ENCODE measurements at regions not wholly inside any gene's neighbourhood (a gene's known extent, or its start where the extent isn't known, plus 50 kb on each side); places are given as distances from the start of the nearest gene placed in this dataset.

- FAIRE-seq: no peak
- dilution Hi-C loops (cut with MboI; ENCODE audit: extremely low pct_ligation_motif_present, low sequenced_read_pairs): no loop called here
- H3K4me1 ChIP-seq (ENCODE audit: control insufficient read depth, extremely low read depth, insufficient read depth, low read length): no peaks in the 10 kb centered on the region
- H3K36me3 ChIP-seq (ENCODE audit: control insufficient read depth in 2 of 2, extremely low read depth in 1 of 2, insufficient read depth in 2 of 2, low read length in 2 of 2): no peaks in the 10 kb centered on the region
- no peak overlapping the region for H2AFZ ChIP-seq (ENCODE audit: control insufficient read depth, low read length)
- H3K4me3 ChIP-seq (ENCODE audit: control insufficient read depth in 2 of 3, extremely low read depth in 1 of 3, insufficient read depth in 2 of 3, low read depth in 1 of 3, low read length in 3 of 3): no peak overlapping the region
- TF ChIP-seq CTCF (optimal IDR thresholded peaks at IDR 0.05 in 1 of 3, IDR thresholded peaks at IDR 0.05 in 1 of 3, conservative IDR thresholded peaks at IDR 0.05 in 1 of 3; ENCODE audit: extremely low read depth in 1 of 3, insufficient read depth in 2 of 3, low read length in 3 of 3): no peak
- TF ChIP-seq EZH2 (IDR thresholded peaks at IDR 0.05; ENCODE audit: low read length): no peak
- no peak overlapping the region for H3K4me2 ChIP-seq (ENCODE audit: control insufficient read depth, extremely low read depth, insufficient read depth, low read depth, low read length)
- H3K27me3 ChIP-seq (ENCODE audit: control insufficient read depth, extremely low read depth, insufficient read depth, low read length): peaks cover 42% of the 10 kb centered on the region
- no peak for DNase-seq (ENCODE audit: low read depth, low spot score)
- no peaks in the 10 kb centered on the region for H3K79me2 ChIP-seq (ENCODE audit: control insufficient read depth, insufficient read depth, low read length)
- H3K27ac ChIP-seq (ENCODE audit: control insufficient read depth, insufficient read depth, low read length): no peak overlapping the region
- no peak overlapping the region for H3K9ac ChIP-seq (ENCODE audit: control insufficient read depth, extremely low read depth, insufficient read depth, low read length)
- H3K9me1 ChIP-seq (ENCODE audit: control insufficient read depth, extremely low read depth, insufficient read depth, low read length): no peaks in the 10 kb centered on the region
- H4K20me1 ChIP-seq (ENCODE audit: control insufficient read depth, extremely low read depth, insufficient read depth, low read length): no peaks in the 10 kb centered on the region
- H3K9me3 ChIP-seq (ENCODE audit: control insufficient read depth, low read depth, low read length): no peaks in the 10 kb centered on the region
Measured at GRCh38 chr2:239779584-239779983, 245.6 kb downstream of the NDUFA10 start.

GRCh38 chr2:239778861-239779558, 246.1 kb downstream of the NDUFA10 start:
- DNase-seq (ENCODE audit: low read depth, low spot score) (no peak), FAIRE-seq (no peak)
- H4K20me1 ChIP-seq (ENCODE audit: control insufficient read depth, extremely low read depth, insufficient read depth, low read length): no peaks in the 10 kb centered on the region
- no peak for TF ChIP-seq CTCF (optimal IDR thresholded peaks at IDR 0.05 in 1 of 3, IDR thresholded peaks at IDR 0.05 in 1 of 3, conservative IDR thresholded peaks at IDR 0.05 in 1 of 3; ENCODE audit: extremely low read depth in 1 of 3, insufficient read depth in 2 of 3, low read length in 3 of 3)
- TF ChIP-seq EZH2 (IDR thresholded peaks at IDR 0.05; ENCODE audit: low read length): no peak
- H3K27ac ChIP-seq (ENCODE audit: control insufficient read depth, insufficient read depth, low read length): no peak overlapping the region
- dilution Hi-C loops (cut with MboI; ENCODE audit: extremely low pct_ligation_motif_present, low sequenced_read_pairs): no loop called here
- H3K4me1 ChIP-seq (ENCODE audit: control insufficient read depth, extremely low read depth, insufficient read depth, low read length): no peaks in the 10 kb centered on the region
- no peaks in the 10 kb centered on the region for H3K79me2 ChIP-seq (ENCODE audit: control insufficient read depth, insufficient read depth, low read length)
- H3K4me2 ChIP-seq (ENCODE audit: control insufficient read depth, extremely low read depth, insufficient read depth, low read depth, low read length): no peak overlapping the region
- H3K9me3 ChIP-seq (ENCODE audit: control insufficient read depth, low read depth, low read length): no peaks in the 10 kb centered on the region
- H3K4me3 ChIP-seq (ENCODE audit: control insufficient read depth in 2 of 3, extremely low read depth in 1 of 3, insufficient read depth in 2 of 3, low read depth in 1 of 3, low read length in 3 of 3): no peak overlapping the region
- H3K27me3 ChIP-seq (ENCODE audit: control insufficient read depth, extremely low read depth, insufficient read depth, low read length): peaks cover 42% of the 10 kb centered on the region
- H3K36me3 ChIP-seq (ENCODE audit: control insufficient read depth in 2 of 2, extremely low read depth in 1 of 2, insufficient read depth in 2 of 2, low read length in 2 of 2): no peaks in the 10 kb centered on the region
- H2AFZ ChIP-seq (ENCODE audit: control insufficient read depth, low read length): no peak overlapping the region
- H3K9ac ChIP-seq (ENCODE audit: control insufficient read depth, extremely low read depth, insufficient read depth, low read length): no peak overlapping the region
- no peaks in the 10 kb centered on the region for H3K9me1 ChIP-seq (ENCODE audit: control insufficient read depth, extremely low read depth, insufficient read depth, low read length)

All from keratinocyte (primary cell).